Activated CD8-positive, alpha-beta memory T cell treated with anti-CD3 and anti-CD28 coated beads for 24 hours (primary cell): ENCODE measurements at regions not wholly inside any gene's neighbourhood (a gene's known extent, or its start where the extent isn't known, plus 50 kb on each side); places are given as distances from the start of the nearest gene placed in this dataset.
"Not testable (repeated sequence)": the region's sequence is repeated elsewhere in the genome, so short reads cannot be mapped to it uniquely, and the experiment has no call there.

Source experiments
- DNase-seq: peaks from one replicate; pipeline ENCODE4 v3.0.0-alpha.2; 2020

GRCh38 chr5:71771191-71771590 is 52.1 kb downstream of the CARTPT start:
- no peak for DNase-seq

DNA sequence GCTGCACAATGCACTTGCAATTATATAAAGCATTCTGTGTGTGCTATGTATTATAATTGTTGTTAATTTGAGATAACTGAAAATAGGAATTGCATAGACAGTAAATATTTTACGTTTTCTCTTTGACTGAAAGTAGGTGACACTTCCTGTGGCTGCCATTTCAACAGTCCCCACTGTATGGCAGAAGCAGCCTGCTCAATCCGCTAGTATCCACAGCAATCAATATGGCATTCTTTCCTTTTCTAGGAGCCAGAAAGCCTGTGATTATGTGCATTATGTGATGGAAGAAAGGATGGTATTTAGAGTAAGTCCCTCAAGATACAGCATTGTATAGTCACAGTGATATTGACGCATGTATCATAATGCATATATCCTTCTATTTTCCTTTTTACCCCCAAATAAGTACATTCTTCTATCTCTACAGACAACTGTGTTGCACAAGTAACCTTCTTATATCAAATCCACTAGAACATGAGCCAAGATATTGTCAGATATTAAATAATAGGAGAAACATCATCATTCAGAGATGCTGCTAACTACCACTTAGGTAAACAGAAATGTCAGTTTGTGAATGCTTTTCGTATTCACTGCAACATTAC is 59.7 kb downstream of the CARTPT start:
- no peak for DNase-seq

GRCh38 chr5:71780597-71780996 is 61.5 kb downstream of the CARTPT start:
- DNase-seq = no peak

DNA sequence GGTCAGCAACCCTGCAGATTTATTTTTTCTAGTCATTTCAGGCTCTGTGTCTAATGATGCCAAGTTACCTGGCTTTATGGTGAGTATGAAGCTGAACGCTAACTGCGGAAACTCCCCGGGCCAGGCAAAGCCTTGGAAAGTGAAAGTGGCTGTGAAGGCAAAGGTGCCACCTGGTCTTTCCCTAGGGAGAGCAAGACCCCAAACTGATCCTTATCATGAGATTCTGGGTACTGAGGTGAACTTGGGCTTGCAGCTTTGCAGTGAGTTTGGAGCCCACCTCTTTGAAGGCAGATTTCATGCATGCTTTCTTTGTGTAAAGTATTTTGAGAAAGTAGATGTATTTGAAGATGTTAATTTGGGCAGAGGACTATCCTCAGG is 63.3 kb downstream of the CARTPT start:
- no peak for DNase-seq

DNA sequence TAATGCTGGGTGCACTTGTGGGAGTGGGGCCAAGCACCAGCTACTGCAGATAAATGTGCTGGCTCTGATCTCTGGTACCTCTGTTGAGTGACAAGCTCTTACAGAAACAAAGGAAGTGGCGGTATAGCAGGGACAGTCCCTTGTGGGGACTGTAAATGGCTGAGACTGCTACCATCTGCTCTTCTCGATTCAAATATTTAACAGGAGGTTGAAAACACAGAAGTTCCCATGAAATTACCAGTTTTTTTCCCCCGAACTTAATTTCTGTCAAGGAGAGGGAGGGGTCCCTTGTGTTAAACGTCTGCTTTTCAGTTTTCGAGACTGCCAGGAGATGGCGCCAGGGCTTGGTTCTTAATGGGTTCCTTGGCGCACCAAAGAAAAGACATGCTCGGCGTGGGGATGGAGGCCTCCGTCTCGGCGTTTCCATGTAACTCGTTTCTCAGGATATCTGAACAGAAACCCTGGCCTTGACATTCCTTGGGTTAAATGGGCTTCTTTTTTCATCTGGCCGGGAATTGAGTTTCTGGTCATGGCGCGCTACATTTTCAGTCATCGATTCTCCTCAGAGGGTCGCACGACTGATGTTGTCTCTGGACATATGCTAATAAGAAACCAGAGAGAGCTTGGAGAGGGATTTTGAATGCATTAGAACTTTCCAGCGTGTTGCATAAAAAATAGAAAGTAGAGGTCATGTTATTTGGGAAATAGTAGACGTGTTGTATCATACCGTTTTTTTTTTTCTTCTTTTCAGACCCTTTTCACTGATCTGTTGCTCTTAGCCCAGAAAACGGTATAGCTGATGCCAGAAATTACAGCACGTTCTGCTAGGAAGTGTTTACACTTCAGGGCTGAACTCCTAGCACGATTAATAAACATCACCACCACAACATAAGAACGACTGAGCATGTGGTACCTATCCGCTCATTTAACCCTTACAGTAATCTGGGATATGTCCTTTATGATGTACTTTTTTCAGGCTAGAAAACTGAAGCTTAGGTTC is 64.0 kb downstream of the CARTPT start:
- DNase-seq = peak; percentile 69

DNA sequence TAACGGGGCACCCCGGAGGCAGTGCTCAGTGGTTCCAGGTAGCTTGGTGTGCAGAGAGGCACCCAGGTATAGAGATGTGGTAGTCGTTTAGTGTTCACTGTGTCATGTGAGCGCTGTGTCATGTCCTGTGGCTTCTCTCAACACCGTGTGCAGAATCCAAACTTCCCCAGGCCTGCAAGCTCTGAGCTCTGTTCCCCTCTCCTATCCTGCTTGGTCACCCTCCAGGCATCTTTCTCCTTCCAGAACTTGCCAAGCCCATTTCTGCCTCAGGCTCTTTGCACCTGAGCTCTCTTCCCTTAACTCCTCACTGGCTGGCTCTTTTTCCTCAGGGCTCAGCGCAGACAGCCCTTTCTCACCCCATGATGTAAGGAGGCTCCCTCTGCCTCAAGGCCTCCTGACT is 64.8 kb downstream of the CARTPT start:
- no peak for DNase-seq

DNA sequence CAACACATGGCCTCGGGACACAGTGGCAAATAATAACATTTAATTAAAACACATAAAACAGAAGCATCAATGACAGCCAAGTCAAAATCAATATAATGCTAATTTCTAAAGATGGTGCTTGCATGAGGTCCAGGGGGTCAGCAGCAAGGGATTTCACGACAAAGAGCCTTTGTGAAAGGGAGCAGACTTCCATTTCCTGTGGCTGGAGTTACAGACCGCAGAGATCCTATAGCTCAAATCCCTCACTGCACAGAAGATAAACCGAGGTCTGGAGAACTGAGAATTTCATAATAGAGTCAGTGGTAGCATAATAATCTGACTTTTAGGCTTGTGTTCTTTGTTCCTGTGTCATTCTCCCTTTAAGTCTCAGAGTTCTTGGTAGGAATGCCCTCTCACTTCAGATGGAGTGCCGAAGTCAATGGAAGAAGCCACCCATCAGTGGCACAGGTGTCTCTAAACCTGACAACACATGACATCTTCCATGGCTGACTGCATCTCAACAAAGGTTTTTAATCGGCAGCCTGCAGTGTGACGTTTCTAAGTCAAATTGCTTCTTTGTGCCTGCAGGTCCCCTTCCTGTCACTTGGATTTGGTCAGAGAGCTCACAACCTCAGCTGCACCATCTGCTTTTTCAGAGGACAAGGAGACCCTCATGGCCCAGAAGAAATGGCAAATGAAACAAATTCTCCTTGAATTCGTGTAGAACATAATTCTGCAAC is 67.4 kb downstream of the CARTPT start:
- no peak for DNase-seq

- DNase-seq = no peak
These were observed 69.7 kb downstream of the CARTPT start for GRCh38 chr5:71788794-71789193.

DNA sequence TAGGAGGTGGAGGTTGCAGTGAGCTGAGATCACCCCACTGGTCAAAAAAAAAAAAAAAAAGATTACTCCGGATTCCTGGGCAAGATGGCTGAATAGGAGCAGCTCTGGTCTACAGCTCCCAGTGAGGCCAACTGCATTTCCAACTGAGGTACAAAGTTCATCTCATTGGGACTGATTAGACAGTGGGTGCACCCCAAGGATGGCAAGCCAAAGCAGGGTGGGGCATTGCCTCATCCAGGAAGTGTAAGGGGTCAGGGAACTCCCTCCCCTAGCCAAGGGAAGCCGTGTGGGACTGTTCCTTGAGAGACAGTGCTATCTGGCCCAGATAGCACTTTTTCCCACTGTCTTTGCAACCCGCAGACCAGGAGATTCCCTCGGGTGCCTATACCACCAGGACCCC is 70.7 kb downstream of the CARTPT start:
- DNase-seq = no peak

GRCh38 chr5:71790433-71790832 is 71.4 kb downstream of the CARTPT start:
- no peak for DNase-seq

- DNase-seq = not testable (repeated sequence)
These were observed 73.0 kb downstream of the CARTPT start for GRCh38 chr5:71792041-71792440.

DNA sequence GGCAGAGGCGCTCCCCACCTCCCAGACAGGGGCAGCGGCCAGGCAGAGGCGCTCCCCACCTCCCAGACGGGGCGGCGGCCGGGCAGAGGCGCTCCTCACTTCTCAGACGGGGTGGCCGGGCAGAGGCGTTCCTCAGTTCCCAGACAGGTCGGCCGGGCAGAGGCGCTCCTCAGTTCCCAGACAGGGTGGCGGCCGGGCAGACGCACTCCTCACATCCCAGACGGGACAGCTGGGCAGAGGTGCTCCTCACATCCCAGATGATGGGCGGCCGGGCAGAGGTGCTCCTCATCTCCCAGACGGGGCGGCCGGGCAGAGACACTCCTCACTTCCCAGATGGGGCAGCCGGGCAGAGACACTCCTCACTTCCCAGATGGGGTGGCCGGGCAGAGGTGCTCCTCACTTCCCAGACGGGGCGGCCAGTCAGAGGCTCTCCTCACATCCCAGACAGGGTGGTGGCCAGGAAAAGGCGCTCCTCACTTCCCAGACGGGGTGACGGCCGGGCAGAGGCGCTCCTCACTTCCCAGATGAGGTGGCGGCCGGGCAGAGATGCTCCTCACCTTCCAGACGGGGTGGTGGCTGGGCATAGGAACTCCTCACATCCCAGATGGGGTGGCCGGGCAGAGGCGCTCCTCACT is 75.1 kb downstream of the CARTPT start:
- DNase-seq = no peak

- DNase-seq = no peak
These were observed 83.6 kb downstream of the CARTPT start for GRCh38 chr5:71802673-71803072.

DNA sequence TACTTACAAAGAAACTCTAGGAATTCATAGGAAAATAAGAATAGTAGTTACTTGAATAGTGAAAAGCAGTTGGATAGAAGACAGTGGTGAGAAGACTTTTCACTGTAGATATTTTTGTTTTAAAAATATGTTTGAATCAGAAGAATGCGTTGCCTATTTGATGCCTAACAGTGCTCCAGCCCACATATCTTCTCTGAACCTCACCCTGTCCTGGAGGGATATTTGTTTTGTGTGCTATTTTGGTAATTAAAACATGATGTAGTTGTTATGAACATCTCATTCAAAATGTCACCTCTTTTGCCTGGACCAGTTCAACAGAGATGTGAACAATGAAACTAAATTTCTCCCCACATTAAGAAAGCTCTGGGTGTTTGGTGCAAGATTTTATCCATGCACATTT is 87.6 kb downstream of the CARTPT start:
- DNase-seq = no peak

DNA sequence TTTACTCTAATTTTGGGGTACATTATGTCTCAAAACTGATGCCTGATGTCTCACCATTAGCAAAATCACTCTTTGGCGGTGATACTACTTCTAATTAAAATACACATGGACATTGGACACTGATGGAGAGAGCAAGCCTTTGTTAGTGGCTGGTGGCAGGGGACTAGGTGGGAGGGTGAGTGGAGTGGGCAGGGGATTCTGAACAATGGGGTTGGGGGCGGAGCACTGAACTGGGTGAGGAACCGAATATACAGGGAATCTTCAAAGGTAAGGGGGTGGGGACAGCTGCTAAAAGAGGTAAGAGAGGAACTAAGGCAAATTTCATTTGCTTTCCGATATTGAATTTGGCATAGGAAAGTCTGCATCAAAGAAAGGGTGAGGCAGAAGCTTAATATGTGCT is 88.8 kb downstream of the CARTPT start:
- no peak for DNase-seq

- no peak for DNase-seq
These were observed 90.4 kb downstream of the CARTPT start for GRCh38 chr5:71809446-71809845.

- DNase-seq = no peak
These were observed 90.9 kb downstream of the CARTPT start for GRCh38 chr5:71810023-71810422.

- DNase-seq = no peak
These were observed 91.6 kb downstream of the CARTPT start for GRCh38 chr5:71810471-71811195.

- no peak for DNase-seq
These were observed 92.7 kb downstream of the CARTPT start for GRCh38 chr5:71811779-71812178.

- no peak for DNase-seq
These were observed 97.2 kb downstream of the CARTPT start for GRCh38 chr5:71816307-71816706.

GRCh38 chr5:71817891-71818290 is 98.8 kb downstream of the CARTPT start:
- DNase-seq = no peak

DNA sequence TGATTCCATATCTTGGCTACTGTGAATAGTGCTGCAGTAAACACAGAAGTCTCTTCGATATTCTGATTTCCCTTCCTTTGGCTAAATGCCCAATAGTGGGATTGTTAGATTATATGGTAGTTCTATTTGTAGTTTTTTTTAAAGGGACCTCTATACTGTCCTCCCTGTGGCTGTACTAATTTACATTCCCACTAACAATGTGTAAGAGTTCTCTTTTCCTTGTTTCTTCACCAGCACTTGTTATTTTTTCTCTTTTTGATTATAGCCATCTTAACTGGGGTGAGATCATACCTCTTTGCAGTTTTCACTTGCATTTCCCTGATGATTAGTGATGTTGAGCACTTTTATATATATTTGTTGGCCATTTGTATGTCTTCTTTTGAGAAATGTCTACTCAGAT is 102.0 kb downstream of the CARTPT start:
- no peak for DNase-seq

- DNase-seq = not testable (repeated sequence)
These were observed 103.0 kb downstream of the CARTPT start for GRCh38 chr5:71822065-71822464.
